Smooth muscle cell (in vitro differentiated cells): ENCODE measurements at regions not wholly inside any gene's neighbourhood (a gene's known extent, or its start where the extent isn't known, plus 50 kb on each side); places are given as distances from the start of the nearest gene placed in this dataset.

Source experiments
- DNase-seq: peaks from one replicate; lab custom pipeline; 2025; ENCODE audit not compliant: unreplicated experiment; lab: John Stamatoyannopoulos, UW
- H2AFZ ChIP-seq: fragments of 200-600 bp; sonication (generic); 2 replicates; pipeline ENCODE4 v1.6.0; 2016; ENCODE audit warnings: antibody characterized with exemption, low read depth, mild to moderate bottlenecking
- H3F3A ChIP-seq: fragments of 200-600 bp; sonication (generic); 2 replicates; pipeline ENCODE4 v1.6.0; 2017; ENCODE audit warnings: antibody characterized with exemption, low read depth
- H3K27ac ChIP-seq: fragments of 200-600 bp; sonication (generic); 2 replicates; pipeline ENCODE4 v1.5.1; 2016; ENCODE audit warnings: low read depth, mild to moderate bottlenecking
- H3K27me3 ChIP-seq: fragments of 200-600 bp; sonication (generic); 2 replicates; pipeline ENCODE4 v1.6.1; 2016; ENCODE audit warnings: low read depth, mild to moderate bottlenecking
- H3K36me3 ChIP-seq: fragments of 200-600 bp; sonication (generic); 2 replicates; pipeline ENCODE4 v1.5.1; 2016; ENCODE audit warnings: low read depth
- H3K4me1 ChIP-seq: fragments of 200-600 bp; sonication (generic); 2 replicates; pipeline ENCODE4 v1.5.1; 2016; ENCODE audit warnings: low read depth
- H3K4me2 ChIP-seq: fragments of 200-600 bp; sonication (generic); 2 replicates; pipeline ENCODE4 v1.6.0; 2016; ENCODE audit warnings: mild to moderate bottlenecking
- H3K4me3 ChIP-seq: fragments of 200-600 bp; sonication (generic); 2 replicates; pipeline ENCODE4 v1.5.1; 2016; ENCODE audit warnings: mild to moderate bottlenecking
- H3K79me2 ChIP-seq: fragments of 200-600 bp; sonication (generic); 2 replicates; pipeline ENCODE4 v1.6.0; 2016; ENCODE audit warnings: low read depth, mild to moderate bottlenecking
- H3K9ac ChIP-seq: fragments of 200-600 bp; sonication (generic); 2 replicates; pipeline ENCODE4 v1.6.0; 2016; ENCODE audit warnings: low read depth
- H3K9me3 ChIP-seq: fragments of 200-600 bp; sonication (generic); replicated peaks from 2 replicates; pipeline ENCODE4 v1.5.1; 2016; ENCODE audit warnings: low read depth
- H4K20me1 ChIP-seq: fragments of 200-600 bp; sonication (generic); 2 replicates; pipeline ENCODE4 v1.6.0; 2016; ENCODE audit warnings: low read depth
- WGBS: methylation state at CpG from one replicate; pipeline ENCODE4 v1.1.7; 2016; ENCODE audit warnings: low lambda C conversion rate; 5-methylcytosine and 5-hydroxymethylcytosine counted together
- TF ChIP-seq, protein P1 (sequence below): fragments of 200-600 bp; sonication (generic); IDR thresholded peaks from 2 replicates; pipeline ENCODE4 v1.5.1; 2017; ENCODE audit warnings: borderline replicate concordance, mild to moderate bottlenecking, antibody characterized with exemption; ENCODE audit not compliant: insufficient read depth, poor library complexity, severe bottlenecking

DNA sequence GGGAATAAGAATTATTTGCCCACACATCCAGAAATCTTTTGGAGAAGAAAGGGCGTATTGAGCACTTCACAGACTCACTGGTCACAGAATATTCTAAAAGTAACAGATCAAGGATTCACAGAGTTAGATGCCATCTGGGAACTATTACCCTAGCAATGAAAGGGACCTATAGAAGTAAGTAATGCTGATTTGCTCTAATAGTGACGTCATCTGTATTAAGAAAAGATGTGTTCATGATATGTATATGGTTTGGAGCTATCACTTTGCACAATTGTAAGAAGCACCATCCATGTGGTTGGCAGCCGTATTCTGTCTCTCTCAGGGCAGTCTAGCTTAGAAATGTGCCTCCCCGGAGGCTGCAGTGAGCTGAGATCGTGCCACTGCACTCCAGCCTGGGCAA is 52.8 kb upstream of the SV2C start:
- H3K9ac ChIP-seq: no peak overlapping the region
- H3K4me1 ChIP-seq: no peaks in the 10 kb centered on the region
- H3K36me3 ChIP-seq: no peaks in the 10 kb centered on the region
- no peak overlapping the region for H3K27ac ChIP-seq
- H3K27me3 ChIP-seq: peaks cover 3% of the 10 kb centered on the region
- H4K20me1 ChIP-seq: no peaks in the 10 kb centered on the region
- no peak for DNase-seq
- TF ChIP-seq, protein P1, sequence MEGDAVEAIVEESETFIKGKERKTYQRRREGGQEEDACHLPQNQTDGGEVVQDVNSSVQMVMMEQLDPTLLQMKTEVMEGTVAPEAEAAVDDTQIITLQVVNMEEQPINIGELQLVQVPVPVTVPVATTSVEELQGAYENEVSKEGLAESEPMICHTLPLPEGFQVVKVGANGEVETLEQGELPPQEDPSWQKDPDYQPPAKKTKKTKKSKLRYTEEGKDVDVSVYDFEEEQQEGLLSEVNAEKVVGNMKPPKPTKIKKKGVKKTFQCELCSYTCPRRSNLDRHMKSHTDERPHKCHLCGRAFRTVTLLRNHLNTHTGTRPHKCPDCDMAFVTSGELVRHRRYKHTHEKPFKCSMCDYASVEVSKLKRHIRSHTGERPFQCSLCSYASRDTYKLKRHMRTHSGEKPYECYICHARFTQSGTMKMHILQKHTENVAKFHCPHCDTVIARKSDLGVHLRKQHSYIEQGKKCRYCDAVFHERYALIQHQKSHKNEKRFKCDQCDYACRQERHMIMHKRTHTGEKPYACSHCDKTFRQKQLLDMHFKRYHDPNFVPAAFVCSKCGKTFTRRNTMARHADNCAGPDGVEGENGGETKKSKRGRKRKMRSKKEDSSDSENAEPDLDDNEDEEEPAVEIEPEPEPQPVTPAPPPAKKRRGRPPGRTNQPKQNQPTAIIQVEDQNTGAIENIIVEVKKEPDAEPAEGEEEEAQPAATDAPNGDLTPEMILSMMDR: no peak
- H3K4me3 ChIP-seq: no peak overlapping the region
- H2AFZ ChIP-seq: no peak overlapping the region
- H3K79me2 ChIP-seq: no peaks in the 10 kb centered on the region
- WGBS: 83% methylated on average over 5 of the region's 5 CpGs
- no peaks in the 10 kb centered on the region for H3F3A ChIP-seq
- H3K9me3 ChIP-seq: no peaks in the 10 kb centered on the region
- no peak overlapping the region for H3K4me2 ChIP-seq

DNA sequence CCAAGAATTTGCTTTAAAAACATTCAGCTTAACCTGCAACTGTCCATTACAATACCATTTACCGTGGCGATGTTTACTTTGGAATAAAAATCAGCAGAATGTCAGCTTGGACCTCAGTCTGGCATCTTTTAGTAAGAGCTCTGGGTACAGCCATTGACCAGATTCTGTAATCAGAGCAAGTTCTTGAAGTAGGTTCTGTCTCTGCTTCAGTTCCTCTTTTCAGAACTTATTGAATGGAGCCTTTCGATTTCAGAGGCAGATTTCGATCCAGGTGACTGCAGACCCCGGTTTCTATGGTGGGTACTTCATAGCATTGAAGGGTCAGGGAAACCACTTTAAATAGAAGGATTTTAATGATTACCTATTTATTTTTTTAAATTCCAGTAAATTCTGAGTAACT is 53.4 kb upstream of the SV2C start:
- WGBS: 92% methylated on average over 5 of the region's 5 CpGs
- Histone ChIP-seq H3K79me2 (no peaks in the 10 kb centered on the region), H3K9me3 (no peaks in the 10 kb centered on the region), H3K4me1 (no peaks in the 10 kb centered on the region), H3K27ac (no peak overlapping the region), H3K36me3 (no peaks in the 10 kb centered on the region), H3K4me2 (no peak overlapping the region), H4K20me1 (no peaks in the 10 kb centered on the region), H3K27me3 (peaks cover 3% of the 10 kb centered on the region), H2AFZ (no peak overlapping the region), H3K4me3 (no peak overlapping the region), H3F3A (no peaks in the 10 kb centered on the region), H3K9ac (no peak overlapping the region)
- DNase-seq: no peak
- TF ChIP-seq, protein P1: no peak

DNA sequence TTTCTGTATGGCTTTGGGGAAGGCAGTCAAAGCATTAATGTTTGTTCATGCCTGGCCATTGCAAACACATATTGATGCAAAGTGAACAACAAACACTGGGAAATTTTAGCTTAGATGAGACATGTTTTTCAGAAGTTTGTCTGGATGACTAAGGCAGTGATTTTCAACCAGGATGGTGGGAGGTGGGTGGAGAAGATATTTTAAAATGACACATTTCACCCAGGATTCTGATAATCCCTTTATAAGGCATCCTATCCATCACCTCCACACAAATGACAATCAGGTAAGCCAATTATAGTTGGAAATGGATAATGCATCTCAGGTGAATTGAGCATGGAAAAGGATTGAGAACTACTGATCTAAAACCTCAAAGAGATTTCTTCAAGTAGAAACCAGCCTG is 57.4 kb upstream of the SV2C start:
- Histone ChIP-seq H3K36me3 (no peaks in the 10 kb centered on the region), H3K4me2 (no peak overlapping the region), H3K27me3 (peaks cover 18% of the 10 kb centered on the region), H3K4me3 (no peak overlapping the region), H3K4me1 (no peaks in the 10 kb centered on the region), H3K9ac (no peak overlapping the region), H3F3A (no peaks in the 10 kb centered on the region), H4K20me1 (no peaks in the 10 kb centered on the region), H3K27ac (no peak overlapping the region), H3K79me2 (no peaks in the 10 kb centered on the region), H2AFZ (no peak overlapping the region), H3K9me3 (no peaks in the 10 kb centered on the region)
- TF ChIP-seq, protein P1: no peak
- no peak for DNase-seq

DNA sequence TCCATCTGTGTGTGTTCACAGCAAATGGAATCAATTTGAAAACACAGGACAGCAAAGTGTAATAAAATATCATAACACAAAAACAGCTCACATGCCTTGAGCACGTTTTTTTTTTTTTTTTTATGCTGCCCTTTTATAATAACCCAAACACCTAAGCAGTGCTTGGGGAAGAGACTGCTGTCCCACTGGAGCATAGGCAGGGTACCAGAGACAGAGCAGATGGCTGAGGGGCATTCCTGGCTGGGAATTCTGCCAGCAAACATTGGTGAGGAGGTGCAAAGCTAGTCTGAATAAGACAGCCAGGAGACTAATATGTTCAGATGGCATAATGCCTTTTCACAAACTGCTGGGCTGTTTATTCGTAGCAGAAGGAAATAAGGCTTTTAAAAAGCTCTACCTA is 58.1 kb upstream of the SV2C start:
- no peak overlapping the region for H3K4me3 ChIP-seq
- H3F3A ChIP-seq: no peaks in the 10 kb centered on the region
- no peaks in the 10 kb centered on the region for H4K20me1 ChIP-seq
- H3K9me3 ChIP-seq: no peaks in the 10 kb centered on the region
- no peak overlapping the region for H3K4me2 ChIP-seq
- H3K4me1 ChIP-seq: no peaks in the 10 kb centered on the region
- peaks cover 19% of the 10 kb centered on the region for H3K27me3 ChIP-seq
- no peaks in the 10 kb centered on the region for H3K79me2 ChIP-seq
- no peak for DNase-seq
- WGBS: 51% methylated on average over 2 of the region's 2 CpGs
- H3K36me3 ChIP-seq: no peaks in the 10 kb centered on the region
- no peak overlapping the region for H3K27ac ChIP-seq
- H3K9ac ChIP-seq: no peak overlapping the region
- H2AFZ ChIP-seq: no peak overlapping the region
- TF ChIP-seq, protein P1: no peak
